ENCODE measurements at regions not wholly inside any gene's neighbourhood (a gene's known extent, or its start where the extent isn't known, plus 50 kb on each side); places are given as distances from the start of the nearest gene placed in this dataset.
A peak's percentile ranks its signal among the peaks of the same experiment; 100 is the strongest.

DNA sequence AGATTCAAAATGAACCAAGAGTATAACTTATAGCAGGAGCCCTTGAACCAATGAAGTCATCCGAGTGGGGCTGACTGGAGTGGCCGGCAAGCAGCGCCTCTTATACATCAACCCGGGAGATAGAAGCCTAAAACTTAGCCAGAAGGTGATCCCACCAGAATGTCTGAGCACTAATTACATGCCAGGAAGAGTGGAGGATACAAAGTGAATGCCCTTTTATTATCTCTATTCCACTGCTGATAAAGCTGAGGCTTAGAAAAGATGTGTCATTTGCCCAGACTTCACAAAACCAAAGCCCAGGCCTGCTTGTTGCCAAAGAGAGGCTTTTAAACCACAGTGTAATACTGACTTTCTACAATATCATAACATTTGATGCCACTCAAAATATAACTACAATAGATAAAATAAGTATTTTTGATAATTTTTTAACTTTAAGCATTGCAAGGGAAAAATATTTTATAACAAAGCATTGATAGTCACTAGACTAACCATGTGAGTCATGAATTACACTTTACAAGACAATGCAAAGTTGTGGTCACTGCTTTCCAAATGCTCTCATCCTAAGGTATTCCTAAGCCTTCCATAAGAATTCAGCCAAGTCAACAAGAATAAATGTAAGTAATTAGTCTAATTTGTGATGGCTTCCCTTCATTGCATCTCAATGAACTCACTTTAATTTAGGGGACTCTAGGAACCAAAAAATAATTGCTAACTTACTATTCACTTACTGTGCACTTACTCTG is 58.6 kb upstream of the ARID5B start:
- Histone ChIP-seq H4K20me1 (ENCODE audit: insufficient read depth, low read length) (no peaks in the 10 kb centered on the region), H3K27ac (ENCODE audit: insufficient read depth, low read length) (no peak overlapping the region), H2AFZ (replicated peaks; ENCODE audit: low read length, poor library complexity) (no peak overlapping the region), H3K27me3 (ENCODE audit: control insufficient read depth, insufficient read depth, low read length) (no peaks in the 10 kb centered on the region), H3K4me3 (ENCODE audit: insufficient read depth, low read depth, low read length) (no peak overlapping the region), H3K36me3 (ENCODE audit: control insufficient read depth, insufficient read depth, low read length) (no peaks in the 10 kb centered on the region), H3K56ac (ENCODE audit: extremely low read depth, insufficient read depth, low read length) (no peak overlapping the region), H3K4me1 (ENCODE audit: control insufficient read depth, insufficient read depth, low read length) (peaks cover 6% of the 10 kb centered on the region), H4K5ac (ENCODE audit: low read depth, low read length) (no peak overlapping the region), H3K9me3 (ENCODE audit: control insufficient read depth, insufficient read depth, low read length) (no peaks in the 10 kb centered on the region), H3K23ac (ENCODE audit: low read depth, low read length) (no peak overlapping the region; the same call in 1 of the 2 replicates), H2BK120ac (ENCODE audit: low read depth, low read length) (peak overlapping the region; percentile 29), H3K14ac (replicated peaks; ENCODE audit: low read depth, low read length) (0 out of 2 replicates have a peak overlapping the region, but pooled peaks have one; percentile 7), H3K18ac (ENCODE audit: low read depth, low read length) (peak overlapping the region; percentile 9; the same call in 1 of the 2 replicates), H2AK9ac (replicated peaks; ENCODE audit: low read depth, low read length, poor library complexity) (no peak overlapping the region), H2BK15ac (ENCODE audit: low read depth, low read length) (peak overlapping the region; percentile 43; the same call in 2 of the 3 replicates), H2BK5ac (ENCODE audit: low read depth, low read length, poor library complexity, severe bottlenecking) (no peak overlapping the region), H2AK5ac (ENCODE audit: low read depth, low read length) (0 out of 2 replicates have a peak overlapping the region, but pooled peaks have one; percentile 59), H2BK20ac (ENCODE audit: low read depth, low read length) (peak overlapping the region; percentile 36; the same call in 1 of the 2 replicates), H4K8ac (ENCODE audit: low read depth in 2 of 2, low read length in 2 of 2) (no peak overlapping the region), H3K9ac (ENCODE audit: low read depth, low read length) (no peak overlapping the region), H3K4me2 (ENCODE audit: low read depth, low read length) (no peak overlapping the region), H3K9me1 (ENCODE audit: insufficient read depth, low read length) (0 out of 2 replicates have a peak, but pooled peaks cover 4% of the 10 kb centered on the region), H3K4ac (ENCODE audit: low read depth, low read length) (peak overlapping the region; percentile 17), H3K79me1 (ENCODE audit: low read depth in 1 of 2, low read length in 2 of 2) (no peaks in the 10 kb centered on the region), H4K91ac (ENCODE audit: insufficient read depth, low read depth, low read length) (no peak overlapping the region)
- ATAC-seq (ENCODE audit: low read depth) (peak; percentile 73), DNase-seq (peak; percentile 77)
- dilution Hi-C loops (cut with HindIII; ENCODE audit: low sequenced_read_pairs, unreplicated experiment), result no loop called here
- no TSS peak for BruUV-seq (replicated peaks)
- 95% methylated on average over 4 of the region's 4 CpGs; no CpG with 5 or more reads in 1 of the 2 experiments for WGBS, 2 experiments (ENCODE audit: extremely low coverage in 2 of 2, insufficient read length in 1 of 2)
- intact Hi-C loops (cut with micrococcal nuclease), result no loop called here
- in situ Hi-C loops (cut with MboI; ENCODE audit: low sequenced_read_pairs), result no loop called here
- ChIA-PET CTCF (interaction anchor here (0.6 kb wide), 1 partner anchor 9 kb away, joined by 3 read pairs; no protein-coding TSS in a partner anchor), POLR2A (ENCODE audit: unreplicated experiment) (no interaction called here)
- TF ChIP-seq RAD21 (IDR thresholded peaks at IDR 0.05; ENCODE audit: low read length) (no peak), POLR2A (IDR thresholded peaks at IDR 0.05; ENCODE audit: low read depth, low read length) (no peak), MAZ (IDR thresholded peaks at IDR 0.05; ENCODE audit: borderline replicate concordance, low read depth, low read length) (no peak), MAFK (IDR thresholded peaks at IDR 0.05; ENCODE audit: low read depth, low read length) (0 out of 2 replicates have a peak, but pooled peaks have one; percentile 7), RCOR1 (IDR thresholded peaks at IDR 0.05; ENCODE audit: insufficient replicate concordance, low read length) (no peak), CEBPB (IDR thresholded peaks at IDR 0.05; ENCODE audit: low read depth, low read length) (no peak), CHD1 (IDR thresholded peaks at IDR 0.05; ENCODE audit: low read depth, low read length) (no peak), RFX5 (IDR thresholded peaks at IDR 0.05; ENCODE audit: low read depth, low read length) (no peak), FOS (IDR thresholded peaks at IDR 0.05; ENCODE audit: low read depth, low read length) (peak; percentile 17; the same call in 1 of the 2 replicates), MXI1 (IDR thresholded peaks at IDR 0.05; ENCODE audit: borderline replicate concordance, low read depth, low read length) (no peak), SMC3 (IDR thresholded peaks at IDR 0.05; ENCODE audit: low read depth, low read length) (no peak)
- TF ChIP-seq, protein P1, sequence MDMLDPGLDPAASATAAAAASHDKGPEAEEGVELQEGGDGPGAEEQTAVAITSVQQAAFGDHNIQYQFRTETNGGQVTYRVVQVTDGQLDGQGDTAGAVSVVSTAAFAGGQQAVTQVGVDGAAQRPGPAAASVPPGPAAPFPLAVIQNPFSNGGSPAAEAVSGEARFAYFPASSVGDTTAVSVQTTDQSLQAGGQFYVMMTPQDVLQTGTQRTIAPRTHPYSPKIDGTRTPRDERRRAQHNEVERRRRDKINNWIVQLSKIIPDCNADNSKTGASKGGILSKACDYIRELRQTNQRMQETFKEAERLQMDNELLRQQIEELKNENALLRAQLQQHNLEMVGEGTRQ (IDR thresholded peaks at IDR 0.05; ENCODE audit: low read depth, low read length), result no peak
- TF ChIP-seq, protein P2, sequence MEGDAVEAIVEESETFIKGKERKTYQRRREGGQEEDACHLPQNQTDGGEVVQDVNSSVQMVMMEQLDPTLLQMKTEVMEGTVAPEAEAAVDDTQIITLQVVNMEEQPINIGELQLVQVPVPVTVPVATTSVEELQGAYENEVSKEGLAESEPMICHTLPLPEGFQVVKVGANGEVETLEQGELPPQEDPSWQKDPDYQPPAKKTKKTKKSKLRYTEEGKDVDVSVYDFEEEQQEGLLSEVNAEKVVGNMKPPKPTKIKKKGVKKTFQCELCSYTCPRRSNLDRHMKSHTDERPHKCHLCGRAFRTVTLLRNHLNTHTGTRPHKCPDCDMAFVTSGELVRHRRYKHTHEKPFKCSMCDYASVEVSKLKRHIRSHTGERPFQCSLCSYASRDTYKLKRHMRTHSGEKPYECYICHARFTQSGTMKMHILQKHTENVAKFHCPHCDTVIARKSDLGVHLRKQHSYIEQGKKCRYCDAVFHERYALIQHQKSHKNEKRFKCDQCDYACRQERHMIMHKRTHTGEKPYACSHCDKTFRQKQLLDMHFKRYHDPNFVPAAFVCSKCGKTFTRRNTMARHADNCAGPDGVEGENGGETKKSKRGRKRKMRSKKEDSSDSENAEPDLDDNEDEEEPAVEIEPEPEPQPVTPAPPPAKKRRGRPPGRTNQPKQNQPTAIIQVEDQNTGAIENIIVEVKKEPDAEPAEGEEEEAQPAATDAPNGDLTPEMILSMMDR (conservative IDR thresholded peaks at IDR 0.05; ENCODE audit: low read depth, low read length), result no peak
- TF ChIP-seq, protein P3, sequence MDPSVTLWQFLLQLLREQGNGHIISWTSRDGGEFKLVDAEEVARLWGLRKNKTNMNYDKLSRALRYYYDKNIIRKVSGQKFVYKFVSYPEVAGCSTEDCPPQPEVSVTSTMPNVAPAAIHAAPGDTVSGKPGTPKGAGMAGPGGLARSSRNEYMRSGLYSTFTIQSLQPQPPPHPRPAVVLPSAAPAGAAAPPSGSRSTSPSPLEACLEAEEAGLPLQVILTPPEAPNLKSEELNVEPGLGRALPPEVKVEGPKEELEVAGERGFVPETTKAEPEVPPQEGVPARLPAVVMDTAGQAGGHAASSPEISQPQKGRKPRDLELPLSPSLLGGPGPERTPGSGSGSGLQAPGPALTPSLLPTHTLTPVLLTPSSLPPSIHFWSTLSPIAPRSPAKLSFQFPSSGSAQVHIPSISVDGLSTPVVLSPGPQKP (IDR thresholded peaks at IDR 0.05; ENCODE audit: borderline replicate concordance, low read depth, low read length), result no peak
